ENCODE measurements at regions not wholly inside any gene's neighbourhood (a gene's known extent, or its start where the extent isn't known, plus 50 kb on each side); places are given as distances from the start of the nearest gene placed in this dataset.

GRCh38 chr11:27179334-27179733, 138.7 kb downstream of the BBOX1 start (continued):
- TF ChIP-seq E4F1 (CRISPR knock-in tag; IDR thresholded peaks at IDR 0.05; ENCODE audit: borderline replicate concordance) (no peak), SRSF7 (optimal IDR thresholded peaks at IDR 0.05; ENCODE audit: low read depth, low read length) (no peak), ETV6 (IDR thresholded peaks at IDR 0.05; ENCODE audit: borderline replicate concordance in 1 of 2, low read depth in 2 of 2, low read length in 1 of 2) (no peak), ETV6 (CRISPR knock-in tag; IDR thresholded peaks at IDR 0.05; ENCODE audit: borderline replicate concordance) (no peak)

- H2AFZ ChIP-seq (ENCODE audit: low read depth, low read length): no peak overlapping the region
- no peak overlapping the region for H3K27ac ChIP-seq (ENCODE audit: extremely low read depth, low read depth, low read length)
- no peak for ATAC-seq
- H3K9me3 ChIP-seq (replicated peaks; ENCODE audit: control insufficient read depth, insufficient read depth, low read depth, low read length): no peaks in the 10 kb centered on the region
- H3K4me1 ChIP-seq (replicated peaks in 1 of 2; ENCODE audit: control insufficient read depth in 2 of 2, insufficient read depth in 2 of 2, low read length in 2 of 2): no peaks in the 10 kb centered on the region
- CTCF ChIA-PET (ENCODE audit: low intra/inter-chr PET ratio): no interaction called here
- H3K4me2 ChIP-seq (ENCODE audit: insufficient read depth, low read length): no peak overlapping the region
- WGBS (ENCODE audit: insufficient coverage, low coverage, missing lambda C conversion rate): 2% methylated on average over 5 of the region's 5 CpGs
- no peak for DNase-seq (ENCODE audit: extremely low read depth in 1 of 4, low spot score in 3 of 4)
- no TSS peak for BruUV-seq (replicated peaks)
- H3K9ac ChIP-seq (ENCODE audit: insufficient read depth in 1 of 2, low read depth in 2 of 2, low read length in 2 of 2): no peak overlapping the region
- FAIRE-seq: no peak
- H3K36me3 ChIP-seq (ENCODE audit: control insufficient read depth, insufficient read depth, low read length): no peaks in the 10 kb centered on the region
- no peaks in the 10 kb centered on the region for H3K79me2 ChIP-seq (ENCODE audit: control insufficient read depth, insufficient read depth, low read length)
- H3K27me3 ChIP-seq (ENCODE audit: control insufficient read depth in 2 of 2, insufficient read depth in 2 of 2, low read length in 2 of 2): no peaks in the 10 kb centered on the region
- no peak for TF ChIP-seq KAT7 (CRISPR knock-in tag; IDR thresholded peaks at IDR 0.05; ENCODE audit: borderline replicate concordance)
- TF ChIP-seq PTBP1 (IDR thresholded peaks at IDR 0.05; ENCODE audit: low read depth, low read length): no peak
- H3K9me1 ChIP-seq (ENCODE audit: control insufficient read depth, insufficient read depth, low read length): no peaks in the 10 kb centered on the region
- intact Hi-C loops (cut with micrococcal nuclease) (no loop called here), in situ Hi-C loops (cut with MboI) (no loop called here)
- no peaks in the 10 kb centered on the region for H4K20me1 ChIP-seq (replicated peaks; ENCODE audit: control insufficient read depth, insufficient read depth, low read length)
- H3K4me3 ChIP-seq: no peak overlapping the region
- POLR2A ChIA-PET: no interaction called here
These were observed 138.2 kb downstream of the BBOX1 start for GRCh38 chr11:27178859-27179258.

Measured in K562 (cell line).